Left renal pelvis (tissue), 4 donors: ENCODE measurements at regions not wholly inside any gene's neighbourhood (a gene's known extent, or its start where the extent isn't known, plus 50 kb on each side); places are given as distances from the start of the nearest gene placed in this dataset.
A peak's percentile ranks its signal among the peaks of the same experiment; 100 is the strongest.

Experiments
- DNase-seq, 4 donors: peaks; one replicate each; pipeline ENCODE4 v3.0.0-alpha.2; 2013; ENCODE audit warnings: low read depth in 4 of 4, low spot score in 3 of 4

- no peak for DNase-seq
These were observed 182.0 kb upstream of the FAM241A start for GRCh38 chr4:111963158-111963700.

- no peak for DNase-seq
These were observed 167.8 kb upstream of the FAM241A start for GRCh38 chr4:111977419-111977965.

GRCh38 chr4:111979921-111980320, 165.3 kb upstream of the FAM241A start:
- no peak for DNase-seq

GRCh38 chr4:111982089-111982488, 163.2 kb upstream of the FAM241A start:
- no peak for DNase-seq

- DNase-seq, result no peak
These were observed 161.0 kb upstream of the FAM241A start for GRCh38 chr4:111984169-111984819.

GRCh38 chr4:111985426-111985825, 159.8 kb upstream of the FAM241A start:
- DNase-seq, result no peak

GRCh38 chr4:111986095-111986494, 159.2 kb upstream of the FAM241A start:
- DNase-seq, result no peak

- DNase-seq, result no peak
These were observed 156.7 kb upstream of the FAM241A start for GRCh38 chr4:111988514-111988913.

GRCh38 chr4:111989817-111990216, 155.4 kb upstream of the FAM241A start:
- DNase-seq, result no peak

- no peak for DNase-seq
These were observed 154.1 kb upstream of the FAM241A start for GRCh38 chr4:111991163-111991562.

GRCh38 chr4:111991797-111992196, 153.5 kb upstream of the FAM241A start:
- DNase-seq, result no peak

- DNase-seq, result peak in 1 of 4 donors; percentile 11
These were observed 152.7 kb upstream of the FAM241A start for GRCh38 chr4:111992351-111993168.

- no peak for DNase-seq
These were observed 150.9 kb upstream of the FAM241A start for GRCh38 chr4:111994392-111994791.

- no peak for DNase-seq
These were observed 147.5 kb upstream of the FAM241A start for GRCh38 chr4:111997785-111998184.

- no peak for DNase-seq
These were observed 145.5 kb upstream of the FAM241A start for GRCh38 chr4:111999801-112000200.

- no peak for DNase-seq
These were observed 144.2 kb upstream of the FAM241A start for GRCh38 chr4:112001041-112001440.

- DNase-seq, result no peak
These were observed 143.0 kb upstream of the FAM241A start for GRCh38 chr4:112002248-112002661.

GRCh38 chr4:112003231-112003907, 141.9 kb upstream of the FAM241A start:
- no peak for DNase-seq

- no peak for DNase-seq
These were observed 140.2 kb upstream of the FAM241A start for GRCh38 chr4:112005027-112005426.

- no peak for DNase-seq
These were observed 137.9 kb upstream of the FAM241A start for GRCh38 chr4:112007391-112007790.

- no peak for DNase-seq
These were observed 129.3 kb upstream of the FAM241A start for GRCh38 chr4:112015960-112016359.
